GM23338 (cell line): ENCODE measurements at regions not wholly inside any gene's neighbourhood (a gene's known extent, or its start where the extent isn't known, plus 50 kb on each side); places are given as distances from the start of the nearest gene placed in this dataset.

Experiments
- ATAC-seq: fragments of 200-7000 bp; cut with Tn5 transposase; 3 replicates; pipeline ENCODE4 v1.9.1; 2020
- DNase-seq: peaks from one replicate; pipeline ENCODE4 v3.0.0-alpha.2; 2015; ENCODE audit warnings: low spot score
- H2AFZ ChIP-seq: fragments of 200-600 bp; sonication (generic); 2 replicates; pipeline ENCODE4 v1.8.0; 2016; ENCODE audit warnings: antibody characterized with exemption, mild to moderate bottlenecking, moderate library complexity
- H3F3A ChIP-seq: fragments of 200-600 bp; sonication (generic); replicated peaks from 2 replicates; pipeline ENCODE4 v1.8.0; 2017; ENCODE audit warnings: antibody characterized with exemption, mixed run types, low read depth
- H3K27ac ChIP-seq: fragments of 200-600 bp; sonication (generic); 2 replicates; pipeline ENCODE4 v1.6.1; 2016; ENCODE audit warnings: low read depth
- H3K27me3 ChIP-seq: fragments of 200-600 bp; sonication (generic); 2 replicates; pipeline ENCODE4 v1.8.0; 2016; ENCODE audit warnings: mild to moderate bottlenecking, mixed run types, moderate library complexity; ENCODE audit not compliant: insufficient read depth
- H3K36me3 ChIP-seq: fragments of 200-600 bp; sonication (generic); 2 replicates; pipeline ENCODE4 v1.8.0; 2016; ENCODE audit warnings: mild to moderate bottlenecking; ENCODE audit not compliant: insufficient read depth
- H3K4me1 ChIP-seq: fragments of 200-600 bp; sonication (generic); 2 replicates; pipeline ENCODE4 v1.8.0; 2016; ENCODE audit warnings: mild to moderate bottlenecking, moderate library complexity; ENCODE audit not compliant: insufficient read depth
- H3K4me2 ChIP-seq: fragments of 200-600 bp; sonication (generic); 2 replicates; pipeline ENCODE4 v1.7.1; 2017; ENCODE audit warnings: mixed run types
- H3K4me3 ChIP-seq: fragments of 200-600 bp; sonication (generic); 2 replicates; pipeline ENCODE4 v1.6.1; 2016; ENCODE audit warnings: mixed run types
- H3K79me2 ChIP-seq: fragments of 200-600 bp; sonication (generic); replicated peaks from 2 replicates; pipeline ENCODE4 v1.8.0; 2017; ENCODE audit warnings: mild to moderate bottlenecking; ENCODE audit not compliant: insufficient read depth
- H3K9me2 ChIP-seq: fragments of 200-600 bp; sonication (generic); 2 replicates; pipeline ENCODE4 v1.8.0; 2017; ENCODE audit not compliant: insufficient read depth
- H4K20me1 ChIP-seq: fragments of 200-600 bp; sonication (generic); replicated peaks from 2 replicates; pipeline ENCODE4 v1.8.0; 2017; ENCODE audit warnings: mild to moderate bottlenecking; ENCODE audit not compliant: insufficient read depth
- H3K27ac Mint-ChIP-seq: 2 replicates; pipeline ENCODE4 v1.8.0; 2020; ENCODE audit warnings: inconsistent platforms, mild to moderate bottlenecking, moderate library complexity, mixed read lengths
- H3K27me3 Mint-ChIP-seq: 3 replicates; pipeline ENCODE4 v1.8.0; 2022; ENCODE audit warnings: low read depth, mild to moderate bottlenecking, moderate library complexity, mixed read lengths, inconsistent platforms; ENCODE audit not compliant: insufficient read depth, poor library complexity
- H3K36me3 Mint-ChIP-seq: 3 replicates; pipeline ENCODE4 v1.8.0; 2021; ENCODE audit warnings: low read depth, mild to moderate bottlenecking, inconsistent platforms, moderate library complexity, mixed read lengths
- H3K4me1 Mint-ChIP-seq: 3 replicates; pipeline ENCODE4 v1.8.0; 2020; ENCODE audit warnings: mild to moderate bottlenecking, inconsistent platforms, mixed read lengths
- H3K4me3 Mint-ChIP-seq: 3 replicates; pipeline ENCODE4 v1.8.0; 2021; ENCODE audit warnings: moderate library complexity, mild to moderate bottlenecking, inconsistent platforms, mixed read lengths
- H3K9me3 Mint-ChIP-seq: 3 replicates; pipeline ENCODE4 v1.8.0; 2020; ENCODE audit warnings: moderate library complexity, mild to moderate bottlenecking, inconsistent platforms, mixed read lengths
- CREB1 ChIP-seq: fragments of 250-450 bp; sonication (Bioruptor Pico); IDR thresholded peaks from 2 replicates; pipeline ENCODE4 v1.5.0; 2020; ENCODE audit warnings: low read depth, mild to moderate bottlenecking, moderate library complexity
- CTCF ChIP-seq, 2 experiments: fragments of 200-600 bp in 1 of 2; sonication (generic) in 1 of 2; conservative IDR thresholded peaks; 2 replicates each; pipeline versions ENCODE4 v1.5.1 to v1.6.1; 2016 to 2017; ENCODE audit warnings: antibody characterized with exemption in 2 of 2, low read depth in 2 of 2, mild to moderate bottlenecking in 2 of 2, moderate library complexity in 1 of 2
- EZH2 ChIP-seq: fragments of 200-600 bp; sonication (generic); IDR thresholded peaks from one replicate; pipeline ENCODE4 v1.8.0; 2017; ENCODE audit warnings: antibody characterized with exemption, mild to moderate bottlenecking, low read depth; ENCODE audit not compliant: unreplicated experiment
- EZH2phosphoT487 ChIP-seq: fragments of 200-600 bp; sonication (generic); IDR thresholded peaks from one replicate; pipeline ENCODE4 v1.8.1; 2018; ENCODE audit warnings: antibody characterized with exemption; ENCODE audit not compliant: unreplicated experiment
- JUNB ChIP-seq: IDR thresholded peaks from one replicate; pipeline ENCODE4 v1.6.1; 2016; ENCODE audit warnings: antibody characterized with exemption; ENCODE audit not compliant: unreplicated experiment
- POLR2AphosphoS5 ChIP-seq: IDR thresholded peaks from 2 replicates; pipeline ENCODE4 v1.6.1; 2016; ENCODE audit warnings: antibody characterized with exemption, low read depth
- REST ChIP-seq: IDR thresholded peaks from one replicate; pipeline ENCODE4 v1.6.1; 2018; ENCODE audit warnings: antibody characterized with exemption; ENCODE audit not compliant: unreplicated experiment
- STAT1 ChIP-seq: IDR thresholded peaks from one replicate; pipeline ENCODE4 v1.6.1; 2016; ENCODE audit warnings: antibody characterized with exemption; ENCODE audit not compliant: unreplicated experiment
- ZNF114 ChIP-seq: fragments of 250-450 bp; sonication (Bioruptor Pico); IDR thresholded peaks from 2 replicates; pipeline ENCODE4 v1.5.0; 2020; ENCODE audit warnings: mild to moderate bottlenecking, moderate library complexity
- ZNF331 ChIP-seq: fragments of 250-450 bp; sonication (Bioruptor Pico); IDR thresholded peaks from 2 replicates; pipeline ENCODE4 v1.5.0; 2020; ENCODE audit warnings: low read depth, mild to moderate bottlenecking, moderate library complexity
- ZNF462 ChIP-seq: fragments of 250-450 bp; sonication (Bioruptor Pico); IDR thresholded peaks from 2 replicates; pipeline ENCODE4 v1.5.0; 2020; ENCODE audit warnings: mild to moderate bottlenecking, moderate library complexity

GRCh38 chr1:83509301-83509781 is 489.6 kb downstream of the TTLL7 start (continued):
- no peak for TF ChIP-seq ZNF331 (CRISPR knock-in tag)
- TF ChIP-seq JUNB = no peak
- TF ChIP-seq CTCF (conservative IDR thresholded peaks at IDR 0.05; ENCODE audit: low read depth in 2 of 2) = no peak
- no peak for TF ChIP-seq ZNF114 (CRISPR knock-in tag)
- no peak for TF ChIP-seq EZH2phosphoT487
- no peak for TF ChIP-seq STAT1
- TF ChIP-seq REST = no peak
- no peak for TF ChIP-seq POLR2AphosphoS5
- no peak for TF ChIP-seq CREB1

- Histone ChIP-seq H3K27ac (no peak overlapping the region), H3K27me3 (no peaks in the 10 kb centered on the region), H3K36me3 (no peaks in the 10 kb centered on the region), H4K20me1 (no peaks in the 10 kb centered on the region), H3K4me1 (peaks cover 5% of the 10 kb centered on the region; the same call in 1 of the 2 replicates), H3K79me2 (no peaks in the 10 kb centered on the region), H2AFZ (peak overlapping the region; percentile 56; the same call in 1 of the 2 replicates), H3F3A (no peaks in the 10 kb centered on the region), H3K4me3 (no peak overlapping the region), H3K9me2 (no peaks in the 10 kb centered on the region), H3K4me2 (no peak overlapping the region)
- Mint-ChIP-seq H3K4me3 (no peak overlapping the region), H3K9me3 (no peaks in the 10 kb centered on the region), H3K27me3 (peaks cover 2% of the 10 kb centered on the region), H3K27ac (no peak overlapping the region), H3K4me1 (peaks cover 13% of the 10 kb centered on the region; the same call in 2 of the 3 replicates), H3K36me3 (no peaks in the 10 kb centered on the region)
- ATAC-seq (no peak), DNase-seq (peak; percentile 1)
- TF ChIP-seq CTCF (conservative IDR thresholded peaks at IDR 0.05; ENCODE audit: low read depth in 2 of 2) = no peak
- no peak for TF ChIP-seq ZNF462 (CRISPR knock-in tag)
- no peak for TF ChIP-seq EZH2
- TF ChIP-seq JUNB = no peak
- TF ChIP-seq EZH2phosphoT487 = no peak
Observed at GRCh38 chr1:83508485-83509151, 490.3 kb downstream of the TTLL7 start.
